SK-N-MC (cell line): ENCODE measurements at regions not wholly inside any gene's neighbourhood (a gene's known extent, or its start where the extent isn't known, plus 50 kb on each side); places are given as distances from the start of the nearest gene placed in this dataset.
"Not testable (repeated sequence)": the region's sequence is repeated elsewhere in the genome, so short reads cannot be mapped to it uniquely, and the experiment has no call there.

Source experiments
- DNase-seq: peaks from one replicate; pipeline ENCODE4 v3.0.0-alpha.2; 2011; ENCODE audit warnings: low read depth, low spot score
- H3K27ac ChIP-seq: fragments of 200-600 bp; sonication (generic); 2 replicates; pipeline ENCODE4 v1.5.1; 2016; ENCODE audit warnings: mixed run types
- H3K36me3 ChIP-seq: fragments of 200-600 bp; sonication (generic); 2 replicates; pipeline ENCODE4 v1.6.1; 2017; ENCODE audit warnings: antibody characterized with exemption, low read length, mixed read lengths; ENCODE audit not compliant: insufficient read depth
- H3K4me3 ChIP-seq: fragments of 200-600 bp; sonication (generic); 2 replicates; pipeline ENCODE4 v1.5.1; 2016
- H3K9ac ChIP-seq: fragments of 200-600 bp; sonication (generic); 2 replicates; pipeline ENCODE4 v1.8.0; 2017; ENCODE audit warnings: mixed run types, mixed read lengths; ENCODE audit not compliant: insufficient read length
- H3K9me3 ChIP-seq: fragments of 200-600 bp; sonication (generic); 2 replicates; pipeline ENCODE4 v1.6.1; 2017; ENCODE audit warnings: low read depth, mild to moderate bottlenecking, antibody characterized with exemption, low read length, moderate library complexity, mixed read lengths
- EZH2 ChIP-seq: fragments of 200-600 bp; sonication (generic); IDR thresholded peaks from one replicate; pipeline ENCODE4 v1.6.1; 2017; ENCODE audit warnings: antibody characterized with exemption
- FOXP2 ChIP-seq: optimal IDR thresholded peaks from 2 replicates; pipeline ENCODE3; 2011; ENCODE audit warnings: mild to moderate bottlenecking, moderate library complexity; ENCODE audit not compliant: insufficient read depth; ENCODE audit errors: extremely low read length, control extremely low read depth
- POLR2AphosphoS5 ChIP-seq: IDR thresholded peaks from 2 replicates; pipeline ENCODE4 v1.6.1; 2012; ENCODE audit warnings: mild to moderate bottlenecking, low read depth, low read length, borderline replicate concordance

DNA sequence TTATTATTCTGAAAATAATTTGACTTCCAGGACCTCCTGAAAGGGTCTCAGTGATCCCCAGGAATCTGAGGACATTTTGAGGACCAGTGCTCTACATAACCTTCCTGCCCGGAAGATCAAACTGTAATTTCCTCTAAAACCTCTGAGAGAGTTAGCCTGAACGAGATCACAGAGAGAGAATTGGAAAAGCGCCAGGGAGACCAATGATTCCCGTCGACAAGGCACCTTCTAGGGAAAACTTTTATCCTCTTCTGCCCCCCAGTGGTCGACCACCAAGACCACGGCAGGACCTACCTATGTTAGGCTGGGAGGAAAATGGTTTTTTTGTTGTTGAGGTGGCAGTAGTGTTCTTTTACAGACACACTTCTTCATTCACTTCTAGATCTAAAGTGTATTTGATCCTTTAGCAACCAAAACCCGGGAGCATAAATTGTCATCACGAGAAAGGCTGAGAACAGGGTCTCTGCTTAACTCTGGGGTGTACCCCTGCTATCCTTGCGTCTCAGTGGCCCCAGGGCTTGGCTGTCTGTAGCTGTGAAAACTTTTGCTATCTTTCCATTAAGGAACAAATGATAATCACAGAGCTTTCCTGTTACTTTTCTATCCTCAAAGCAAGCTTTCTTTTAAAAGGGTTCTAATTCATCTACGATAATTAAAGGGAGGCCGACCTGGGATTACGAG is 62.9 kb upstream of the NID2 start:
- no peak for TF ChIP-seq POLR2AphosphoS5
- TF ChIP-seq EZH2: no peak
- no peak for TF ChIP-seq FOXP2
- Histone ChIP-seq H3K4me3 (peak overlapping the region; percentile 51), H3K9ac (no peak overlapping the region), H3K36me3 (no peaks in the 10 kb centered on the region), H3K9me3 (no peaks in the 10 kb centered on the region), H3K27ac (no peak overlapping the region)
- peak; percentile 70 for DNase-seq

DNA sequence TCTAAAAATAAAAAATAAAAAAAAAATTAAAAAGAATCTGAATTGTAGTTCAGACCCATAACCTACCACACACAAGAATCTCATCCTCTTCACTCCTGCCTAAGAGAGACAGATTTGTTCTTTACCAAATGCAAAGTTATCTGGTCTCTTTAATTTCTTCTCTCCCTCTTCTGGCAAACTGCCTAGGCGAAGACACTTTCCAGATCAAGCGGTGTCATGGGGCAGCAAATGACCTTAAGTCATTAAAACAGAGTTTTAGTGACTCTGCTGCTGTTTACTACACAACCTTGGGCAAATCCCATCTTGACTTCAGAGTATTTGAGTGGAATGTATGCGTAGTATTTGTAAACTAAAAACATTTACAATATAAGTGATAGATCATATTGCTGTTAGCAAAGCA is 60.9 kb upstream of the NID2 start:
- Histone ChIP-seq H3K36me3 (no peaks in the 10 kb centered on the region), H3K9me3 (no peaks in the 10 kb centered on the region), H3K27ac (no peak overlapping the region), H3K4me3 (no peak overlapping the region), H3K9ac (no peak overlapping the region)
- TF ChIP-seq POLR2AphosphoS5 (no peak), FOXP2 (no peak), EZH2 (no peak)
- no peak for DNase-seq

DNA sequence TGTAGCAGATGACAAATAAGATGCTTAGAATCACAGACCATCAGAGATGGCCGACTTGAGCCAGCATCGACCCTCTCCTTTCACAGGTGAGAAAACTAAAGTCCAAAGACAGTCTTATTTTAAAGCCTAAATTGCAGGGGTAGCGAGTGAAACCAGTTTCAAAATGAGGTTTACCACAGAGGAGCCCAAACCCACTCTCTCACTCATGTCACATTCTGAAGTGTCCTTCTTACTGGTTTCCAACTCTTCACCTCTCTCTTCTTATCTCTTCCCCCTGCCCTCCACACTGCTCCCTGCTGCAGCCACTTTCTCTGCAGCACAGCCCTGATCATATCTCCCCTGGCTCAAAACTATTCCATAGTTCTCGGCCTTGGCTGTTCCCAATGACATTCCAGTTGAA is 57.0 kb upstream of the NID2 start:
- Histone ChIP-seq H3K36me3 (no peaks in the 10 kb centered on the region), H3K27ac (no peak overlapping the region), H3K9ac (no peak overlapping the region), H3K9me3 (no peaks in the 10 kb centered on the region), H3K4me3 (no peak overlapping the region)
- no peak for DNase-seq
- TF ChIP-seq POLR2AphosphoS5: no peak
- TF ChIP-seq FOXP2: no peak
- TF ChIP-seq EZH2: no peak

DNA sequence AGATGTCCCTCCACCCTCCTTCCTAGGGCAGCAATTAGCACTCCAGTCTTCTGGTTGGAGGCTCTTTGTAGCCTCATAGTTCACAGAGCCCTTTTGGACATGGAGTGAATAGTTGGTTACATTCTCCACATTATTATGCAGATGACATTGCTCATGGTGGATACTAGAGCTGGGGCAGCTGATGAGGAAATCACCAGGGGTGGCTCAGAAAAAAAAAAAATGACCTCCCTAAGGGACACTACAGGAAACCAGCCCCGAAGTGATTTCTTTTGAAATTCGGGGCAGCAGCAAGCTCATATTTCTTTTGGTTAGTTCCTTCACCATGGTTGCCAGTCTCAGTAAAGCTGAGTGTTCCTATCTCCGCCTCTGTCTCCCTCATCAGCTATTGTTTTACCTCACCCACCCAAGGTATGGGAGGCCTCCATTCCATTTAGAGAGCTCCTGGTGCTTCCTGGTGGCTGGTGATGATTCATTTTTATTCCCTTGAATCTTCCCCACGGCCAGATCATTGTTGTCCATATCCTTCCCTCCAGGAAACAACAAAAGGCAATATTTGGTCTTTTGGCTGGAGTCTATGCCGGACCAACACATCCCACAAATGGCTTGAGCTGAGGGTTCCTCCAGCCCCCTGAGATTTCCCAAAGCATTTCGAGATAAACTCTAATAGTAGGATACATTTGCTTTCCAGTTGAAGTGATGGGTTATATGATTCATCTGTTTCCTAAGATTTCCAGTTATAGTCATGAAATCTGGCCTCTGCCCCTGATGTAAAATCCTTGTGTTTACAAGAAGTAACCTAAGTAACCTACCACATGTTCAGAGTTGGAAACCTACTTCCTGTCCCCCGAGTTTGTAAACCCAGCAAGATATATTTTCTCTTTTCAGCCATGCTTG is 56.2 kb upstream of the NID2 start:
- no peak overlapping the region for H3K4me3 ChIP-seq
- no peaks in the 10 kb centered on the region for H3K9me3 ChIP-seq
- H3K36me3 ChIP-seq: no peaks in the 10 kb centered on the region
- H3K9ac ChIP-seq: no peak overlapping the region
- no peak for DNase-seq
- H3K27ac ChIP-seq: no peak overlapping the region
- TF ChIP-seq EZH2 (no peak), FOXP2 (no peak), POLR2AphosphoS5 (no peak)

DNA sequence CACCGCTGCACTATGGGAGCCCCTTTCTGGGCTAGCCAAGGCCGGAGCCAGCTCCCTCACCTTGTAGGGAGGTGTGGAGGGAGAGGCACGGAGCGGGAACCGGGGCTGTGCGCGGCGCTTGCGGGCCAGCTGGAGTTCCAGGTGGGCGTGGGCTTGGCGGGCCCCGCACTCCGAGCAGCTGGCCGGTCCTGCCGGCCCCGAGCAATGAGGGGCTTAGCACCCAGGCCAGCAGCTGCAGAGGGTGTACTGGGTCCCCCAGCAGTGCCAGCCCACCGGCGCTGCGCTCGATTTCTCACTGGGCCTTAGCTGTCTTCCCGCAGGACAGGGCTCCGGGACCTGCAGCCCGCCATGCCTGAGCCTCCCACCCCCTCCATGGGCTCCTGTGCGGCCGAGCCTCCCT is 53.3 kb upstream of the NID2 start:
- not testable (repeated sequence) for H3K36me3 ChIP-seq, H3K9ac ChIP-seq, H3K27ac ChIP-seq, DNase-seq, H3K4me3 ChIP-seq, H3K9me3 ChIP-seq

DNA sequence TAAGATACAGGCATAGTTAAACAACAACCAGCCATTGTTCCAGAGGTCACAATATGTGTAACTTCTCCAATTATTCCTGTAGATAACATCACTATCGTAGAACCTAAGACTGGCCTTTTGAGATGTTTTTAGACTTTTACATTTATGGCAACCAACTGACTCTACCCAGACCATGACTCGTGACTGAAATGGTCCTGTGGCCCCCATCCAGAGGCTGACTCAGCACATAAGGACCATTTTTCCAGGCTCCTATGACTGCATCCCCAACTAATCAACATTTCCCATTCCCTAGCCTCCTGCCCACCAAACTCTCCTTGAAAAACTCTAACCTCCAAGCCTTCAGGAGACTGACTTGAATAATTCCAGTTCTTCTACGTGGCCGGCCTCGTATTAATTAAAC is 52.6 kb upstream of the NID2 start:
- TF ChIP-seq EZH2: no peak
- no peak for TF ChIP-seq FOXP2
- TF ChIP-seq POLR2AphosphoS5: no peak
- H3K36me3 ChIP-seq: no peaks in the 10 kb centered on the region
- no peak overlapping the region for H3K4me3 ChIP-seq
- H3K27ac ChIP-seq: no peak overlapping the region
- no peak overlapping the region for H3K9ac ChIP-seq
- H3K9me3 ChIP-seq: no peaks in the 10 kb centered on the region
- no peak for DNase-seq

DNA sequence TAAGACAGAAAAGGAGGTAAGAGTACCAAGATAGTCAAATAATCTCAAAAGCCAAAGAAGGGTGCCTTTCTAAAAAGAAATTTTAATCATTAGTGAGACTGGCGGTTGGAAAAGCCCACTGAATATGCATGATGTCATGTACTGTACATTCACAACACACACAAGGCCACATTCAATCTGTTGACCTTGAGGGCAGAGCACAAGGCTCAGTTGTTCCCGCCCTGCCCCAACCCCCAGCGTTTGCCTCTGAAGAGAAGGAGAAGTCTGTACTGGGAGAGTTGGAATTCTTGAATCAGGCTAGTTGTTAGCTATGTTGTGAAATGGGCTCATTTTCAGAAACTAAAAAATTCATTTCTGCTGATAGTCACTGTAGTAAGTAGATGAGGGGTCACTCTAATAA is 50.2 kb upstream of the NID2 start:
- TF ChIP-seq POLR2AphosphoS5 (no peak), FOXP2 (no peak), EZH2 (no peak)
- H3K4me3 ChIP-seq: no peak overlapping the region
- no peak overlapping the region for H3K9ac ChIP-seq
- H3K36me3 ChIP-seq: no peaks in the 10 kb centered on the region
- H3K9me3 ChIP-seq: no peaks in the 10 kb centered on the region
- no peak overlapping the region for H3K27ac ChIP-seq
- DNase-seq: no peak
